Lower leg skin (tissue), 4 donors: ENCODE measurements at regions not wholly inside any gene's neighbourhood (a gene's known extent, or its start where the extent isn't known, plus 50 kb on each side); places are given as distances from the start of the nearest gene placed in this dataset.

Source experiments
- DNase-seq, 2 donors: peaks; one replicate each; pipeline ENCODE4 v3.0.0-alpha.2; 2019; ENCODE audit warnings: low spot score in 2 of 2
- H3K4me3 ChIP-seq: fragments of 200-600 bp; sonication (generic); 2 replicates; pipeline ENCODE4 v1.5.1; 2017; ENCODE audit warnings: mild to moderate bottlenecking, low read depth; ENCODE audit not compliant: poor library complexity, severe bottlenecking
- CTCF ChIP-seq, 3 donors: fragments of 450-650 bp; IDR thresholded peaks; one replicate each; pipeline ENCODE4 v1.5.1; 2016; ENCODE audit warnings: antibody characterized with exemption in 3 of 3, mild to moderate bottlenecking in 3 of 3, moderate library complexity in 2 of 3
- POLR2A ChIP-seq, 2 donors: fragments of 450-650 bp; IDR thresholded peaks; one replicate each; pipeline ENCODE4 v1.6.1; 2016 to 2017; ENCODE audit warnings: antibody characterized with exemption in 2 of 2, mild to moderate bottlenecking in 1 of 2, moderate library complexity in 1 of 2
- WGBS, 2 donors: methylation state at CpG; one replicate each; pipeline ENCODE4 v1.1.5; 2018; 5-methylcytosine and 5-hydroxymethylcytosine counted together
- intact Hi-C: fragments of 100-400 bp; cut with DNase I; formaldehyde crosslinking; loops from one replicate; pipeline ENCODE4 v1.15.0; 2023; ENCODE audit warnings: low total_unique reads

- H3K4me3 ChIP-seq: no peak overlapping the region
- 65 to 71% methylated on average over 2 of the region's 2 CpGs for WGBS, 2 donors
- DNase-seq: no peak
- intact Hi-C loops: no loop called here
- no peak for TF ChIP-seq CTCF (IDR thresholded peaks at IDR 0.05)
- no peak for TF ChIP-seq POLR2A (IDR thresholded peaks at IDR 0.05)
These were observed 64.8 kb upstream of the LIMCH1 start for GRCh38 chr4:41473176-41473575.

DNA sequence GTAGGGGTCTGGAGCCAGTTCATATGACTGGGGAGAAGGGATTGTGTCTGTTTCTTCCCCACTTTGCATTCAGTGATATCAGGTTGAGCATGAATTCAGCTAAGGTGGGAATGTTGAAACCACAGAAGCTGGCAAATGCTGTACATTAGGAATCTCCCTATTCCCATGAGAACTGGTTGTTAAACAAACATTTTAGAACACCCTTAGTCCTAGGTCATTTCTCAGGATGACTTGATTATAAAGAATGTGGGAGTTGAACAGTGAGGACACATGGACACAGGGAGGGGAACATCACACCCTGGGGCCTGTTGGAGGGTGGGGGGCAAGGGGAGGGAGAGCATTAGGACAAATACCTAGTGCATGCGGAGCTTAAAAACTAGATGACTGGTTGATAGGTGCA lies 62.6 kb upstream of the LIMCH1 start:
- 87 to 93% methylated on average over 1 of the region's 1 CpG for WGBS, 2 donors
- no peak overlapping the region for H3K4me3 ChIP-seq
- no peak for DNase-seq
- intact Hi-C loops: no loop called here
- TF ChIP-seq POLR2A (IDR thresholded peaks at IDR 0.05) (no peak), CTCF (IDR thresholded peaks at IDR 0.05) (no peak)

GRCh38 chr4:41476310-41476885 lies 61.6 kb upstream of the LIMCH1 start:
- DNase-seq: no peak
- no peak for TF ChIP-seq POLR2A (IDR thresholded peaks at IDR 0.05)
- TF ChIP-seq CTCF (IDR thresholded peaks at IDR 0.05): no peak
- H3K4me3 ChIP-seq: no peak overlapping the region
- intact Hi-C loops: no loop called here
- WGBS, 2 donors: 86 to 91% methylated on average over 3 of the region's 3 CpGs

- no peak for DNase-seq
- TF ChIP-seq POLR2A (IDR thresholded peaks at IDR 0.05): no peak
- no peak for TF ChIP-seq CTCF (IDR thresholded peaks at IDR 0.05)
- WGBS, 2 donors: 88 to 91% methylated on average over 6 of the region's 6 CpGs
- intact Hi-C loops: no loop called here
- no peak overlapping the region for H3K4me3 ChIP-seq
These were observed 60.6 kb upstream of the LIMCH1 start for GRCh38 chr4:41477181-41477905.

- WGBS, 2 donors: 77 to 80% methylated on average over 3 of the region's 3 CpGs
- TF ChIP-seq CTCF (IDR thresholded peaks at IDR 0.05) (no peak), POLR2A (IDR thresholded peaks at IDR 0.05) (no peak)
- intact Hi-C loops: no loop called here
- no peak overlapping the region for H3K4me3 ChIP-seq
- no peak for DNase-seq
These were observed 59.4 kb upstream of the LIMCH1 start for GRCh38 chr4:41478518-41478917.
